Liver (tissue), 3 donors: ENCODE measurements at regions not wholly inside any gene's neighbourhood (a gene's known extent, or its start where the extent isn't known, plus 50 kb on each side); places are given as distances from the start of the nearest gene placed in this dataset.

Experiments used
- ATF3 ChIP-seq: IDR thresholded peaks from 2 replicates; pipeline ENCODE4 v1.6.1; 2016; ENCODE audit warnings: antibody characterized with exemption
- CTCF ChIP-seq: fragments of 150-350 bp; IDR thresholded peaks from 2 replicates; pipeline ENCODE4 v1.5.1; 2017; ENCODE audit warnings: improper control_type of control experiment, low read depth, low read length; ENCODE audit not compliant: missing input control
- EGR1 ChIP-seq, 2 donors: IDR thresholded peaks; 2 replicates each; pipeline ENCODE4 v1.6.1; 2016 to 2018; ENCODE audit warnings: antibody characterized with exemption in 2 of 2, low read depth in 2 of 2
- FOXA1 ChIP-seq: IDR thresholded peaks from 2 replicates; pipeline ENCODE4 v1.6.1; 2016; ENCODE audit warnings: antibody characterized with exemption
- HNF4G ChIP-seq: IDR thresholded peaks from 2 replicates; pipeline ENCODE4 v1.6.1; 2016; ENCODE audit warnings: antibody characterized with exemption
- JUND ChIP-seq, 2 donors: IDR thresholded peaks; 2 replicates each; pipeline ENCODE4 v1.6.1; 2016; ENCODE audit warnings: antibody characterized with exemption in 2 of 2
- MAX ChIP-seq: IDR thresholded peaks from 2 replicates; pipeline ENCODE4 v1.6.1; 2016; ENCODE audit warnings: antibody characterized with exemption
- RAD21 ChIP-seq, 2 donors: IDR thresholded peaks; 2 replicates each; pipeline ENCODE4 v1.6.1; 2016; ENCODE audit warnings: antibody characterized with exemption in 2 of 2, mild to moderate bottlenecking in 2 of 2
- REST ChIP-seq: IDR thresholded peaks from 2 replicates; pipeline ENCODE4 v1.6.1; 2016; ENCODE audit warnings: antibody characterized with exemption, mild to moderate bottlenecking
- SP1 ChIP-seq: IDR thresholded peaks from 2 replicates; pipeline ENCODE4 v1.6.1; 2018; ENCODE audit warnings: antibody characterized with exemption, mild to moderate bottlenecking
- TAF1 ChIP-seq: conservative IDR thresholded peaks from 2 replicates; pipeline ENCODE4 v1.6.1; 2016; ENCODE audit warnings: antibody characterized with exemption, mild to moderate bottlenecking
- YY1 ChIP-seq: IDR thresholded peaks from 2 replicates; pipeline ENCODE4 v1.6.1; 2016; ENCODE audit warnings: antibody characterized with exemption, mild to moderate bottlenecking
- ZBTB33 ChIP-seq: IDR thresholded peaks from 2 replicates; pipeline ENCODE4 v1.6.1; 2016; ENCODE audit warnings: antibody characterized with exemption
- donor health status: healthy.
- donor health status: healthy.

GRCh38 chr14:25666877-25667276 lies 616.9 kb upstream of the STXBP6 start:
- TF ChIP-seq CTCF (no peak), ATF3 (no peak), RAD21 (IDR thresholded peaks at IDR 0.05) (no peak), ZBTB33 (no peak), JUND (IDR thresholded peaks at IDR 0.05) (no peak), EGR1 (IDR thresholded peaks at IDR 0.05; ENCODE audit: low read depth in 2 of 2) (no peak), YY1 (no peak), SP1 (no peak), FOXA1 (no peak), TAF1 (no peak), MAX (no peak), REST (no peak), HNF4G (no peak)
